Endodermal cell (in vitro differentiated cells): ENCODE measurements at regions not wholly inside any gene's neighbourhood (a gene's known extent, or its start where the extent isn't known, plus 50 kb on each side); places are given as distances from the start of the nearest gene placed in this dataset.

Experiments used
- DNase-seq: peaks from one replicate; pipeline ENCODE4 v3.0.0-alpha.2; 2017
- H3K27ac ChIP-seq: 2 replicates; pipeline ENCODE4 v1.5.1; 2013; ENCODE audit warnings: mild to moderate bottlenecking, low read depth, low read length, moderate library complexity
- H3K27me3 ChIP-seq: 2 replicates; pipeline ENCODE4 v1.6.1; 2013; ENCODE audit warnings: mild to moderate bottlenecking, low read length, moderate library complexity; ENCODE audit not compliant: insufficient read depth, control insufficient read depth, poor library complexity, severe bottlenecking
- H3K36me3 ChIP-seq: 2 replicates; pipeline ENCODE4 v1.7.0; 2013; ENCODE audit warnings: mild to moderate bottlenecking, low read length, moderate library complexity; ENCODE audit not compliant: control insufficient read depth, insufficient read depth
- H3K4me1 ChIP-seq: one replicate; pipeline ENCODE4 v1.7.0; 2013; ENCODE audit warnings: low read length; ENCODE audit not compliant: control insufficient read depth, insufficient read depth
- H3K4me3 ChIP-seq: 2 replicates; pipeline ENCODE4 v1.5.1; 2013; ENCODE audit warnings: mild to moderate bottlenecking, low read length, moderate library complexity
- H3K9ac ChIP-seq: 2 replicates; pipeline ENCODE4 v1.6.1; 2013; ENCODE audit warnings: mild to moderate bottlenecking, low read length, moderate library complexity; ENCODE audit not compliant: poor library complexity, severe bottlenecking; ENCODE audit errors: extremely low read depth
- H3K9me3 ChIP-seq: 2 replicates; pipeline ENCODE4 v1.6.1; 2013; ENCODE audit warnings: mild to moderate bottlenecking, low read length, moderate library complexity; ENCODE audit not compliant: control insufficient read depth
- H3K27ac Mint-ChIP-seq: 2 replicates; pipeline ENCODE4 v1.8.0; 2020; ENCODE audit warnings: mixed read lengths
- H3K27me3 Mint-ChIP-seq: 2 replicates; pipeline ENCODE4 v1.8.0; 2021; ENCODE audit warnings: mild to moderate bottlenecking, mixed read lengths; ENCODE audit not compliant: insufficient read depth
- H3K36me3 Mint-ChIP-seq: 2 replicates; pipeline ENCODE4 v1.8.0; 2020; ENCODE audit warnings: low read depth, mixed read lengths
- H3K4me1 Mint-ChIP-seq: 2 replicates; pipeline ENCODE4 v1.8.0; 2020; ENCODE audit warnings: mixed read lengths
- H3K4me3 Mint-ChIP-seq: 2 replicates; pipeline ENCODE4 v1.8.0; 2020; ENCODE audit warnings: mild to moderate bottlenecking, moderate library complexity, mixed read lengths
- H3K9me3 Mint-ChIP-seq: 2 replicates; pipeline ENCODE4 v1.8.0; 2020; ENCODE audit warnings: mild to moderate bottlenecking, mixed read lengths
- CTCF ChIP-seq: fragments of 200-600 bp; sonication (generic); conservative IDR thresholded peaks from 2 replicates; pipeline ENCODE4 v1.5.0; 2021; ENCODE audit warnings: antibody characterized with exemption, mild to moderate bottlenecking
- WGBS, 2 experiments: methylation state at CpG; one replicate each; pipeline versions ENCODE4 v1.1.5 to v1.1.7; 2013; ENCODE audit warnings: missing lambda C conversion rate in 2 of 2, mixed read lengths in 1 of 2; ENCODE audit not compliant: insufficient coverage in 1 of 2, insufficient read length in 1 of 2; 5-methylcytosine and 5-hydroxymethylcytosine counted together

GRCh38 chr4:30950737-30951136, 230.6 kb downstream of the PCDH7 start:
- Mint-ChIP-seq H3K27me3 (no peaks in the 10 kb centered on the region), H3K9me3 (no peaks in the 10 kb centered on the region), H3K36me3 (peaks cover 5% of the 10 kb centered on the region), H3K27ac (no peak overlapping the region), H3K4me1 (peaks cover 25% of the 10 kb centered on the region), H3K4me3 (no peak overlapping the region)
- H3K36me3 ChIP-seq: no peaks in the 10 kb centered on the region
- no peak overlapping the region for H3K27ac ChIP-seq
- no peak for DNase-seq
- no peak overlapping the region for H3K4me3 ChIP-seq
- no peaks in the 10 kb centered on the region for H3K27me3 ChIP-seq
- TF ChIP-seq CTCF: no peak
- peaks cover 7% of the 10 kb centered on the region for H3K4me1 ChIP-seq
- H3K9ac ChIP-seq: no peak overlapping the region
- no peaks in the 10 kb centered on the region for H3K9me3 ChIP-seq
- 90% methylated on average over 3 of the region's 3 CpGs; no CpG with 5 or more reads in 1 of the 2 experiments for WGBS, 2 experiments

GRCh38 chr4:30952526-30953219, 232.5 kb downstream of the PCDH7 start:
- Histone ChIP-seq H3K4me1 (peaks cover 4% of the 10 kb centered on the region), H3K27me3 (no peaks in the 10 kb centered on the region), H3K4me3 (no peak overlapping the region), H3K36me3 (no peaks in the 10 kb centered on the region), H3K27ac (no peak overlapping the region), H3K9ac (no peak overlapping the region), H3K9me3 (no peaks in the 10 kb centered on the region)
- Mint-ChIP-seq H3K27ac (peak overlapping the region; percentile 45), H3K4me1 (peaks cover 20% of the 10 kb centered on the region), H3K27me3 (no peaks in the 10 kb centered on the region), H3K9me3 (no peaks in the 10 kb centered on the region), H3K36me3 (peaks cover 4% of the 10 kb centered on the region), H3K4me3 (no peak overlapping the region)
- no peak for TF ChIP-seq CTCF
- DNase-seq: no peak
- WGBS, 2 experiments: 86 to 95% methylated on average over 1 to 3 of the region's 4 CpGs

DNA sequence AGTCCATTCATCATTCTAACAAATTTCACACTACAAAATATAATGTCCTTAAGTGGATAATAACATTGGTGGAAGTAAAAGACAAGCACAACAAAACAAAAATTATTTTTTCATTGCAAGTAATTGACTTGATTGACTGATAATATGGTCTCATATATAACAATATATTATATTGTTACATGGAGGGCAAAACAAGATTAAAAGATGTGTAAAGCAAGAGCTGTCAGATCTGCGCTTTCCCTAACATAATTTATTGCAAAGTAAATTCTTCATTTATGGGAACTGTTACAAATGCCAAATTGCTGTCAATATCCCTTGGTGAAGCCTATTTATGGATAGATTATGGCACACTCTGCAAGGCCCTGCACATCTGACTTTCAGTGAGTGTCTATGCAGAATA, 233.6 kb downstream of the PCDH7 start:
- no peak for DNase-seq
- Histone ChIP-seq H3K36me3 (no peaks in the 10 kb centered on the region), H3K9ac (no peak overlapping the region), H3K4me3 (no peak overlapping the region), H3K27ac (no peak overlapping the region), H3K9me3 (no peaks in the 10 kb centered on the region), H3K4me1 (peaks cover 4% of the 10 kb centered on the region), H3K27me3 (no peaks in the 10 kb centered on the region)
- no peaks in the 10 kb centered on the region for H3K27me3 Mint-ChIP-seq
- WGBS, 2 experiments: 95 to 100% methylated on average over 1 of the region's 1 CpG
- no peak overlapping the region for H3K27ac Mint-ChIP-seq
- peaks cover 4% of the 10 kb centered on the region for H3K36me3 Mint-ChIP-seq
- H3K9me3 Mint-ChIP-seq: no peaks in the 10 kb centered on the region
- peaks cover 20% of the 10 kb centered on the region for H3K4me1 Mint-ChIP-seq
- H3K4me3 Mint-ChIP-seq: no peak overlapping the region
- no peak for TF ChIP-seq CTCF
